Thyroid gland (tissue), 4 donors: ENCODE measurements at regions not wholly inside any gene's neighbourhood (a gene's known extent, or its start where the extent isn't known, plus 50 kb on each side); places are given as distances from the start of the nearest gene placed in this dataset.

ENCODE experiments used
- DNase-seq, 2 donors: peaks; one replicate each; pipeline ENCODE4 v3.0.0-alpha.2; 2019
- H3K27ac ChIP-seq, 3 donors: fragments of 200-600 bp; sonication (generic); 1 replicate in 2 of 3; 2 replicates in 1 of 3; pipeline ENCODE4 v1.5.1; 2016 to 2019; ENCODE audit warnings: mild to moderate bottlenecking in 1 of 3, moderate library complexity in 1 of 3
- H3K27me3 ChIP-seq: fragments of 200-600 bp; sonication (generic); one replicate; pipeline ENCODE4 v1.5.1; 2019
- H3K36me3 ChIP-seq, 2 donors: fragments of 200-600 bp; sonication (generic); one replicate each; pipeline ENCODE4 v1.5.1; 2016 to 2019
- H3K4me1 ChIP-seq, 2 donors: fragments of 200-600 bp; sonication (generic); one replicate each; pipeline ENCODE4 v1.5.1; 2017 to 2019
- H3K4me3 ChIP-seq, 3 donors: fragments of 200-600 bp; sonication (generic); replicated peaks in 1 of 3; 1 replicate in 2 of 3; 2 replicates in 1 of 3; pipeline ENCODE4 v1.5.1; 2016; ENCODE audit warnings: mild to moderate bottlenecking in 1 of 3
- H3K9me3 ChIP-seq: fragments of 200-600 bp; sonication (generic); one replicate; pipeline ENCODE4 v1.5.1; 2017
- POLR2A ChIP-seq, 2 donors: fragments of 450-650 bp; IDR thresholded peaks; one replicate each; pipeline ENCODE4 v1.6.1; 2017; ENCODE audit warnings: antibody characterized with exemption in 2 of 2, mild to moderate bottlenecking in 2 of 2, moderate library complexity in 1 of 2
- WGBS, 2 donors: methylation state at CpG; one replicate each; pipeline ENCODE4 v1.1.5; 2017; 5-methylcytosine and 5-hydroxymethylcytosine counted together
- intact Hi-C: fragments of 100-400 bp; cut with DNase I; formaldehyde crosslinking; loops from one replicate; pipeline ENCODE4 v1.15.1; 2023
- TF ChIP-seq, protein P1 (sequence below), 6 experiments: fragments of 200-600 bp in 3 of 6; fragments of 450-650 bp in 3 of 6; sonication (generic) in 3 of 6; IDR thresholded peaks; one replicate each; pipeline ENCODE4 v1.5.1; 2016 to 2019; ENCODE audit warnings: antibody characterized with exemption in 6 of 6, mild to moderate bottlenecking in 2 of 6, inconsistent platforms in 1 of 6, moderate library complexity in 1 of 6

GRCh38 chr2:211086049-211086448 is 529.6 kb downstream of the CPS1 start:
- TF ChIP-seq, protein P1, sequence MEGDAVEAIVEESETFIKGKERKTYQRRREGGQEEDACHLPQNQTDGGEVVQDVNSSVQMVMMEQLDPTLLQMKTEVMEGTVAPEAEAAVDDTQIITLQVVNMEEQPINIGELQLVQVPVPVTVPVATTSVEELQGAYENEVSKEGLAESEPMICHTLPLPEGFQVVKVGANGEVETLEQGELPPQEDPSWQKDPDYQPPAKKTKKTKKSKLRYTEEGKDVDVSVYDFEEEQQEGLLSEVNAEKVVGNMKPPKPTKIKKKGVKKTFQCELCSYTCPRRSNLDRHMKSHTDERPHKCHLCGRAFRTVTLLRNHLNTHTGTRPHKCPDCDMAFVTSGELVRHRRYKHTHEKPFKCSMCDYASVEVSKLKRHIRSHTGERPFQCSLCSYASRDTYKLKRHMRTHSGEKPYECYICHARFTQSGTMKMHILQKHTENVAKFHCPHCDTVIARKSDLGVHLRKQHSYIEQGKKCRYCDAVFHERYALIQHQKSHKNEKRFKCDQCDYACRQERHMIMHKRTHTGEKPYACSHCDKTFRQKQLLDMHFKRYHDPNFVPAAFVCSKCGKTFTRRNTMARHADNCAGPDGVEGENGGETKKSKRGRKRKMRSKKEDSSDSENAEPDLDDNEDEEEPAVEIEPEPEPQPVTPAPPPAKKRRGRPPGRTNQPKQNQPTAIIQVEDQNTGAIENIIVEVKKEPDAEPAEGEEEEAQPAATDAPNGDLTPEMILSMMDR (IDR thresholded peaks at IDR 0.05), result no peak
- TF ChIP-seq POLR2A (IDR thresholded peaks at IDR 0.05), result no peak
- DNase-seq, result no peak
- H3K9me3 ChIP-seq, result no peaks in the 10 kb centered on the region
- WGBS, 2 donors, result 49 to 55% methylated on average over 3 of the region's 3 CpGs
- no peaks in the 10 kb centered on the region for H3K36me3 ChIP-seq
- no peak overlapping the region for H3K4me3 ChIP-seq
- intact Hi-C loops, result no loop called here
- H3K4me1 ChIP-seq, result no peaks in the 10 kb centered on the region
- H3K27me3 ChIP-seq, result no peaks in the 10 kb centered on the region
- H3K27ac ChIP-seq, result no peak overlapping the region

DNA sequence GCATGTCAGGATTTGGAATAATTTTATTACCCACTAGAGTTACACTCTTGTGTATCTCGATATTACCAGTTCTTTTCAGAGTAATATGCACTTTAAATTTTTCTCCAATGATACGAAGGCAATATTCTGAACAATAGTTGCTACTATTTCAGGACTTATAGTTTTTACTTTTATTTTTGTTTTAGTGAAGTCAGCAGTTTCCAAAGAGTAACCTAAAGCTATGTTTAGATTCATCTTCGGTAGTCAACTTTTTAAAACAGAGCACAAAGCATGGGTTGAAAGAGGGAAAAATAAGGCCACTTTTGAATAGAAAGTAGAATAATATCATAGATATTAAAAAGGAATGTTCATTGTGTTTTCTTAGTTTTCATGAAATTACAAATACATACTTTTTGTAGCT is 532.7 kb downstream of the CPS1 start:
- WGBS, 2 donors, result 84 to 95% methylated on average over 3 of the region's 3 CpGs
- Histone ChIP-seq H3K9me3 (no peaks in the 10 kb centered on the region), H3K27me3 (no peaks in the 10 kb centered on the region), H3K4me3 (no peak overlapping the region), H3K36me3 (no peaks in the 10 kb centered on the region), H3K4me1 (no peaks in the 10 kb centered on the region), H3K27ac (no peak overlapping the region)
- no peak for TF ChIP-seq POLR2A (IDR thresholded peaks at IDR 0.05)
- TF ChIP-seq, protein P1 (IDR thresholded peaks at IDR 0.05), result no peak
- intact Hi-C loops, result no loop called here
- DNase-seq, result no peak

GRCh38 chr2:211093743-211094303 is 537.4 kb downstream of the CPS1 start:
- Histone ChIP-seq H3K9me3 (no peaks in the 10 kb centered on the region), H3K27ac (no peak overlapping the region), H3K27me3 (no peaks in the 10 kb centered on the region), H3K4me3 (no peak overlapping the region), H3K4me1 (no peaks in the 10 kb centered on the region), H3K36me3 (no peaks in the 10 kb centered on the region)
- WGBS, 2 donors, result 92 to 95% methylated on average over 3 of the region's 3 CpGs
- intact Hi-C loops, result no loop called here
- no peak for DNase-seq
- TF ChIP-seq, protein P1 (IDR thresholded peaks at IDR 0.05), result peak in 3 of 6 experiments; percentile 42 to 51 (median 48)
- TF ChIP-seq POLR2A (IDR thresholded peaks at IDR 0.05), result no peak

DNA sequence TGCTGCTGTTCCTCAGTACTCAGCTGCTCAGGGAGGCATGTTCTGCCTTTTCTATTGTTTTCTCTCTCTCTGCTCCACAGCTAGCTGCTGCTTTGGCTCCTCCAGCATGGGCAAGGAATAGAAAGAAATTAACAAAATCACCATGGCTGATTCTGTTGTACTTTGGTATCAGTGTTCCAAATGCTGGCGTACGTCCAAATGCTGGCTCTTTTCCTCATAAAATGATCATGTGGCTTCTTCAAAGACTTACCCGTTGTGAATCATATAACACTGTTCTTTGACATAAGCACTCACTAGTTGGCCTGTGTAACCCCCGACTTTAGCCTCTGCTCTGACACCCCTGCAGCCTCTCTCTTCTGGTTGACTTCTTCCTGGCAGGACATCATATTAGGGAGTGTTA is 547.6 kb downstream of the CPS1 start:
- WGBS, 2 donors, result 53 to 54% methylated on average over 4 of the region's 4 CpGs
- DNase-seq, result peak; percentile 23 to 29
- H3K4me3 ChIP-seq, result no peak overlapping the region
- no peaks in the 10 kb centered on the region for H3K27me3 ChIP-seq
- intact Hi-C loops, result no loop called here
- no peak overlapping the region for H3K27ac ChIP-seq
- no peaks in the 10 kb centered on the region for H3K9me3 ChIP-seq
- TF ChIP-seq, protein P1 (IDR thresholded peaks at IDR 0.05), result no peak
- TF ChIP-seq POLR2A (IDR thresholded peaks at IDR 0.05), result no peak
- H3K36me3 ChIP-seq, result no peaks in the 10 kb centered on the region
- no peaks in the 10 kb centered on the region for H3K4me1 ChIP-seq

DNA sequence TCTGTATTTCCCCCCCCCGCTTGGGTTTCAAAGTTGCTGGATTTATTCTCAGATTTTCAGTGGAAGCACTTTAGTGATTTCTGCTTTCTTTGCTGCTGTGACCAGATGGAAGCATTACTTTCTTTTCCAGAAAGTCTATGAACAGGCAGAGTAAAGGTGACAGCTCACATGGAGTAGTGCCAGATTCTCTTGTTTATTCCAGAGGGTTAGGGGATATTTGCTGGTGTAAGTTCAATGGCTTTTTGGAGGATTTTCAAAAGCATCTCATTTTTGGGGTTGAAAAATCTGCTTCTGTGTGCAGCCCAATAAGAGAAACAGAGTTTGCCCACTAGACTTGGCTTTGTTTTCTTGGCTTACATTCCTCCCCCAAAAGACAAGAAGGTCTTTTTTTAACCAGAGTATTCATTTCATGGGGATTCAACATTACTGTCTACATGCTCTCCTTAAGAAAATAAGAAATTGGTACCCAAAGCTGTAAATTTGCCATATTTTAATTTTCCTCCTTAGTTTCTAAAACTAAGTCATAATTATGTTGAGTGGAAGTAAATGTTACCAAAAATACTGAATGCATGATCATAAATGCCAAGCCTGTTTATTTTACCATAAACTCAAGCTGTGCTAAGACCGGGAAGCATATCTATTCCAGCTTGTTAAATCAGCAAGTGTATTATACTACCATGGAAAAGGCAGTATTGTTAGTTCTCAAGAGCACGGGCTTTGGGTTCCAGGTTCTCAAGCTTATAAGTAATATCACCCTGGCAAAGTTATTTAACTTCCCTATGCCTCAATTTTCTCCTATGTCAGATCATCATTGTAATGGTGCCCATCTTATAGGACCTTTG is 557.2 kb downstream of the CPS1 start:
- no peaks in the 10 kb centered on the region for H3K36me3 ChIP-seq
- H3K27me3 ChIP-seq, result no peaks in the 10 kb centered on the region
- no peaks in the 10 kb centered on the region for H3K9me3 ChIP-seq
- no peak for TF ChIP-seq POLR2A (IDR thresholded peaks at IDR 0.05)
- TF ChIP-seq, protein P1 (IDR thresholded peaks at IDR 0.05), result no peak
- H3K27ac ChIP-seq, result peak overlapping the region in 1 of 3 donors; percentile 3
- H3K4me3 ChIP-seq, result no peak overlapping the region
- WGBS, 2 donors, result 28 to 40% methylated on average over 3 of the region's 3 CpGs
- peaks cover 20 to 24% of the 10 kb centered on the region in 2 donors for H3K4me1 ChIP-seq
- intact Hi-C loops, result no loop called here
- DNase-seq, result peak; percentile 6 to 10
